SK-N-MC (cell line): ENCODE measurements at regions not wholly inside any gene's neighbourhood (a gene's known extent, or its start where the extent isn't known, plus 50 kb on each side); places are given as distances from the start of the nearest gene placed in this dataset.

Experiments used
- EZH2 ChIP-seq: fragments of 200-600 bp; sonication (generic); IDR thresholded peaks from one replicate; pipeline ENCODE4 v1.6.1; 2017; ENCODE audit warnings: antibody characterized with exemption
- FOXP2 ChIP-seq: optimal IDR thresholded peaks from 2 replicates; pipeline ENCODE3; 2011; ENCODE audit warnings: mild to moderate bottlenecking, moderate library complexity; ENCODE audit not compliant: insufficient read depth; ENCODE audit errors: extremely low read length, control extremely low read depth
- POLR2AphosphoS5 ChIP-seq: IDR thresholded peaks from 2 replicates; pipeline ENCODE4 v1.6.1; 2012; ENCODE audit warnings: mild to moderate bottlenecking, low read depth, low read length, borderline replicate concordance

- TF ChIP-seq EZH2 = no peak
- TF ChIP-seq POLR2AphosphoS5 = no peak
- no peak for TF ChIP-seq FOXP2
Measured at GRCh38 chr2:60605866-60606265, 52.4 kb upstream of the BCL11A start.
